Kidney (tissue), 13 donors: ENCODE measurements at regions not wholly inside any gene's neighbourhood (a gene's known extent, or its start where the extent isn't known, plus 50 kb on each side); places are given as distances from the start of the nearest gene placed in this dataset.

Source experiments
- DNase-seq, 5 donors: peaks; one replicate each; pipeline ENCODE4 v3.0.0-alpha.2; 2013 to 2020
- FAIRE-seq: peaks from 2 replicates; lab custom pipeline; 2012; peaks lifted over from hg19 to GRCh38; lab: Jason Lieb, UNC
- H3K27ac ChIP-seq, 2 donors: one replicate each; pipeline ENCODE4 v1.7.0; 2013; ENCODE audit warnings: low read depth in 2 of 2, low read length in 2 of 2, inconsistent platforms in 1 of 2
- H3K27me3 ChIP-seq: one replicate; pipeline ENCODE4 v1.7.1; 2013; ENCODE audit warnings: low read length, inconsistent platforms; ENCODE audit not compliant: control insufficient read depth, insufficient read depth
- H3K36me3 ChIP-seq, 3 donors: one replicate each; pipeline versions ENCODE4 v1.7.0 to v1.7.1; 2013; ENCODE audit warnings: low read length in 3 of 3, control low read depth in 1 of 3, inconsistent platforms in 1 of 3; ENCODE audit not compliant: insufficient read depth in 3 of 3, control insufficient read depth in 2 of 3
- H3K4me1 ChIP-seq, 3 donors: one replicate each; pipeline versions ENCODE4 v1.7.0 to v1.7.1; 2013; ENCODE audit warnings: low read length in 3 of 3, inconsistent platforms in 1 of 3, low read depth in 1 of 3; ENCODE audit not compliant: control insufficient read depth in 2 of 3, insufficient read depth in 2 of 3
- H3K4me3 ChIP-seq, 3 donors: one replicate each; pipeline versions ENCODE4 v1.7.0 to v1.8.1; 2013; ENCODE audit warnings: low read length in 3 of 3, control low read depth in 1 of 3, inconsistent platforms in 1 of 3
- H3K9ac ChIP-seq, 3 donors: one replicate each; pipeline versions ENCODE4 v1.7.0 to v1.7.1; 2013; ENCODE audit warnings: low read length in 3 of 3, control low read depth in 1 of 3, inconsistent platforms in 1 of 3
- H3K9me3 ChIP-seq, 3 donors: one replicate each; pipeline versions ENCODE4 v1.7.0 to v1.7.1; 2013; ENCODE audit warnings: low read length in 3 of 3, control low read depth in 1 of 3, inconsistent platforms in 1 of 3; ENCODE audit not compliant: control insufficient read depth in 2 of 3, insufficient read depth in 1 of 3
- CTCF ChIP-seq: IDR thresholded peaks from 3 replicates; pipeline ENCODE4 v1.5.1; 2012; ENCODE audit warnings: mild to moderate bottlenecking, moderate library complexity, borderline replicate concordance; ENCODE audit not compliant: insufficient read depth; ENCODE audit errors: extremely low read depth
- intact Hi-C: fragments of 100-400 bp; cut with DNase I; formaldehyde crosslinking; loops from one replicate; pipeline ENCODE4 v1.11.1; 2022
- donor health status: control.
- donor health status: control.
- donor health status: control.
- donor health status: control.
- donor health status: control.
- donor health status: DM: yes; HTN: yes; CAD: no.
- donor health status: Normal renal cell carcinoma (clear cell type).

- no peak for FAIRE-seq
Observed at GRCh38 chr9:108439947-108440346, 415.8 kb downstream of the ACTL7B start.

GRCh38 chr9:108437656-108438055 is 418.1 kb downstream of the ACTL7B start:
- Histone ChIP-seq H3K27ac (no peak overlapping the region), H3K4me3 (no peak overlapping the region), H3K9me3 (no peaks in the 10 kb centered on the region), H3K36me3 (no peaks in the 10 kb centered on the region), H3K9ac (no peak overlapping the region), H3K4me1 (no peaks in the 10 kb centered on the region), H3K27me3 (no peaks in the 10 kb centered on the region)
- no peak for FAIRE-seq
- TF ChIP-seq CTCF = no peak
- intact Hi-C loops = no loop called here
- DNase-seq = no peak

More at GRCh38 chr9:108439947-108440346, 415.8 kb downstream of the ACTL7B start:
- Histone ChIP-seq H3K9me3 (no peaks in the 10 kb centered on the region), H3K4me3 (no peak overlapping the region), H3K36me3 (no peaks in the 10 kb centered on the region), H3K4me1 (no peaks in the 10 kb centered on the region), H3K9ac (no peak overlapping the region), H3K27me3 (no peaks in the 10 kb centered on the region), H3K27ac (no peak overlapping the region)
- intact Hi-C loops = no loop called here
- TF ChIP-seq CTCF = no peak
- DNase-seq = no peak

GRCh38 chr9:108436448-108436847 is 419.3 kb downstream of the ACTL7B start:
- H3K4me1 ChIP-seq = no peaks in the 10 kb centered on the region
- FAIRE-seq (no peak), DNase-seq (no peak)
- H3K36me3 ChIP-seq = no peaks in the 10 kb centered on the region
- no peak overlapping the region for H3K27ac ChIP-seq
- no peak overlapping the region for H3K9ac ChIP-seq
- no peak overlapping the region for H3K4me3 ChIP-seq
- no peaks in the 10 kb centered on the region for H3K9me3 ChIP-seq
- intact Hi-C loops = no loop called here
- TF ChIP-seq CTCF = no peak
- H3K27me3 ChIP-seq = no peaks in the 10 kb centered on the region

GRCh38 chr9:108434502-108434901 is 421.3 kb downstream of the ACTL7B start:
- no peaks in the 10 kb centered on the region for H3K4me1 ChIP-seq
- H3K4me3 ChIP-seq = no peak overlapping the region
- no peaks in the 10 kb centered on the region for H3K36me3 ChIP-seq
- H3K27ac ChIP-seq = no peak overlapping the region
- no peak for DNase-seq
- H3K9me3 ChIP-seq = peaks cover 0 to 7% (median 0%) of the 10 kb centered on the region in 3 donors
- no peaks in the 10 kb centered on the region for H3K27me3 ChIP-seq
- no peak for FAIRE-seq
- TF ChIP-seq CTCF = no peak
- no peak overlapping the region for H3K9ac ChIP-seq
- intact Hi-C loops = no loop called here
